ENCODE measurements at regions not wholly inside any gene's neighbourhood (a gene's known extent, or its start where the extent isn't known, plus 50 kb on each side); places are given as distances from the start of the nearest gene placed in this dataset.
"Not testable (repeated sequence)": the region's sequence is repeated elsewhere in the genome, so short reads cannot be mapped to it uniquely, and the experiment has no call there.

GRCh38 chr3:162597226-162597625, 1100.6 kb downstream of the OTOL1 start:
- no peak for DNase-seq (ENCODE audit: low spot score)
- in situ Hi-C loops (cut with MboI; ENCODE audit: low sequenced_read_pairs, unreplicated experiment): no loop called here
- no peak for TF ChIP-seq CTCF (IDR thresholded peaks at IDR 0.05; ENCODE audit: borderline replicate concordance, control extremely low read depth, extremely low read depth, insufficient read depth, missing control alignments)

- DNase-seq (ENCODE audit: low spot score); in situ Hi-C loops (cut with MboI; ENCODE audit: low sequenced_read_pairs, unreplicated experiment): not testable (repeated sequence)
These were observed 1101.9 kb downstream of the OTOL1 start for GRCh38 chr3:162598500-162598899.

- DNase-seq (ENCODE audit: low spot score); in situ Hi-C loops (cut with MboI; ENCODE audit: low sequenced_read_pairs, unreplicated experiment): not testable (repeated sequence)
These were observed 1103.1 kb downstream of the OTOL1 start for GRCh38 chr3:162599742-162600141.

- TF ChIP-seq CTCF (IDR thresholded peaks at IDR 0.05; ENCODE audit: borderline replicate concordance, control extremely low read depth, extremely low read depth, insufficient read depth, missing control alignments): no peak
- no peak for DNase-seq (ENCODE audit: low spot score)
- in situ Hi-C loops (cut with MboI; ENCODE audit: low sequenced_read_pairs, unreplicated experiment): no loop called here
These were observed 1104.6 kb downstream of the OTOL1 start for GRCh38 chr3:162601101-162601670.

GRCh38 chr3:162602619-162603018, 1106.0 kb downstream of the OTOL1 start:
- TF ChIP-seq CTCF (IDR thresholded peaks at IDR 0.05; ENCODE audit: borderline replicate concordance, control extremely low read depth, extremely low read depth, insufficient read depth, missing control alignments): no peak
- DNase-seq (ENCODE audit: low spot score): no peak
- in situ Hi-C loops (cut with MboI; ENCODE audit: low sequenced_read_pairs, unreplicated experiment): no loop called here

- DNase-seq (ENCODE audit: low spot score): no peak
- no peak for TF ChIP-seq CTCF (IDR thresholded peaks at IDR 0.05; ENCODE audit: borderline replicate concordance, control extremely low read depth, extremely low read depth, insufficient read depth, missing control alignments)
- in situ Hi-C loops (cut with MboI; ENCODE audit: low sequenced_read_pairs, unreplicated experiment): no loop called here
These were observed 1109.1 kb downstream of the OTOL1 start for GRCh38 chr3:162605651-162606204.

GRCh38 chr3:162610261-162610660, 1113.7 kb downstream of the OTOL1 start:
- TF ChIP-seq CTCF (IDR thresholded peaks at IDR 0.05; ENCODE audit: borderline replicate concordance, control extremely low read depth, extremely low read depth, insufficient read depth, missing control alignments): no peak
- in situ Hi-C loops (cut with MboI; ENCODE audit: low sequenced_read_pairs, unreplicated experiment): no loop called here
- DNase-seq (ENCODE audit: low spot score): no peak

GRCh38 chr3:162612991-162613390, 1116.4 kb downstream of the OTOL1 start:
- in situ Hi-C loops (cut with MboI; ENCODE audit: low sequenced_read_pairs, unreplicated experiment): no loop called here

More at GRCh38 chr3:162612991-162613390, 1116.4 kb downstream of the OTOL1 start:
- DNase-seq (ENCODE audit: low spot score): no peak
- no peak for TF ChIP-seq CTCF (IDR thresholded peaks at IDR 0.05; ENCODE audit: borderline replicate concordance, control extremely low read depth, extremely low read depth, insufficient read depth, missing control alignments)

All from GM13976 (cell line).